ENCODE measurements at regions not wholly inside any gene's neighbourhood (a gene's known extent, or its start where the extent isn't known, plus 50 kb on each side); places are given as distances from the start of the nearest gene placed in this dataset.

DNA sequence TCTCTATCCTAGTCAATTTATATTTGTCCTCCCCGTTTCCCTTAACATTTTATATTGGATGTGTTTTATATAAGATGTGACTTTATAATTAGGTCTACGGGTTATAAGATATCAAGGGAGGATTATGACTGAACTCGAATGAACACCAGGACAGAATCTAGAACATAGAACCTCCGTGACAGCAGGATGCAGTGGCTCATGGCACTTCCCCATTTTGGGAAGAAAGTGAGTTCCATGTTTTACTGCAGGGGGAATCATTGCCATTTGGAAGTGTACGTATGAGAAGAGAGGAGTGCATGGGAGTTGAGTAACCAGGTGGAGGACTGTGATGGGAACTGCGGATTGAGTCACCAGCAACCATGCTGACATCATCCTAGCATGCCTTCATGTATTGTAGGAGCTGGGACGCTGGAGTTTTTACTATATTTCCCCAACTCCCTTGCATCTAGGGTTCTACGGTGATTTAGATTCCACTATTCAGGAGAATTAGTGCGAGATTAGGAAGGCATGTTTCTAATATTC lies 56.1 kb upstream of the FOXC1 start:
- H3K9me3 ChIP-seq (ENCODE audit: control insufficient read depth in 1 of 2, low read length in 2 of 2) = no peaks in the 10 kb centered on the region
- H3K36me3 ChIP-seq (ENCODE audit: control insufficient read depth in 1 of 2, insufficient read depth in 2 of 2, low read length in 2 of 2) = no peaks in the 10 kb centered on the region
- H3K4me1 ChIP-seq (ENCODE audit: control insufficient read depth in 1 of 2, insufficient read depth in 2 of 2, low read length in 2 of 2) = no peaks in the 10 kb centered on the region
- H3K4me3 ChIP-seq (ENCODE audit: low read depth in 1 of 2, low read length in 2 of 2) = no peak overlapping the region
- H3K27me3 ChIP-seq (ENCODE audit: low read depth, low read length) = no peaks in the 10 kb centered on the region
- H3K27ac ChIP-seq (ENCODE audit: low read length) = no peak overlapping the region

DNA sequence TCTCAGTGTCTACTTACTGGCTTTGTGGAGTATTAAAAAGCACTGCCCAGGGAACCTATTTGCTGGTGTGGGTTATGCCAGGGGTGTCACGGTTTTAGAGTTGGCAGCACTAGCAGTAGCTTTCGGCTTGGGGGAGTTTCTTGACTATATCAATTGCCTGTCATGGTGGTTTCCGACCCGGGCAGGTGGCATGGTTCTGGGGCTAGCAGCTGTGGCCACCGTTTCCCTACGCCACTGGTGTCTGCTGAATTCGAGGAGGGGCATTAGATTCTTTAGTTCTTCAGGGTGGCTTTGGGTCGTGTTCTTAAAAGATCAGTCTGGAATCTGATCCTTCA lies 55.6 kb upstream of the FOXC1 start:
- Histone ChIP-seq H3K27me3 (ENCODE audit: low read depth, low read length) (no peaks in the 10 kb centered on the region), H3K9me3 (ENCODE audit: control insufficient read depth in 1 of 2, low read length in 2 of 2) (no peaks in the 10 kb centered on the region), H3K36me3 (ENCODE audit: control insufficient read depth in 1 of 2, insufficient read depth in 2 of 2, low read length in 2 of 2) (no peaks in the 10 kb centered on the region), H3K4me3 (ENCODE audit: low read depth in 1 of 2, low read length in 2 of 2) (peak overlapping the region; percentile 66 to 75), H3K4me1 (ENCODE audit: control insufficient read depth in 1 of 2, insufficient read depth in 2 of 2, low read length in 2 of 2) (no peaks in the 10 kb centered on the region), H3K27ac (ENCODE audit: low read length) (no peak overlapping the region)

DNA sequence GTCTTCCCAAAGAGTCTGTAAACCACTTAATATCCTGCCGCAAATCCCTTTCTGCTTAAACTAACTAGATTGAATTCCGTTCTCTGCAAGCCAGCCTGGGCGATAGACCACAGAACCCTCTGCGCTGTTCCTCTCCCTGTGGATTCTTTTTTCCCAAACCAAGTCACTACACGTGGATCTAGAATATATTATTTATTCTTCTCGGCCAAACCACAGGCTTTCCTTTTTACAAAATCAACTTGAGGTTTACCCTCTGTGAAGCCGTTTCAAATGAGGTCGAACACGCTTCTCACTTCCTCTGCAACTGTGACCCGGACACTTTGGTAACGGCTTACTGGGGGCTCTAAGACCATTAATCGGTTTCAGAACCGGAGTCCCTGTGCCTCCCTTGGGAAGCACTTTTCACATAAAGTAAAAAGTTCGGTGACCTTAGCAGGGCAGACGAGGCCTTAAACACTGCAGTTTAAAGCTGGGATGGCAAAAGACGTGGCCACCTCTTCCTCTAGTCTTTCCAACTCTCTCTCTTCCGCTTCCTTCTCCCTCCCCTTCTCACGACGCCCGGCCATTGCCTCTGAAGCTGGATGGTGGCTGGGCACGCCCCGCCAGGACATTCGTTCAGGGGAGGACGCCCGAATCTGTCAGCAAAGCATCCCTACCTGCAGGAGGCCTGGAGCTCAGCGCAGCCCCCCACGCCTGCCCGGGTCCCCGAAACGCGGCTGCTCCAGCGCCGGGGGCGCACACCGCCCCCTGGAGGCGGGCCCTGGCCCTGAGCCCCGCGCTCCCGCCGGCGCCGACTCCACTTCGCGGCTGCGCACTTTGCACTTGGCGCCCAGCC lies 55.0 kb upstream of the FOXC1 start:
- peak overlapping the region; percentile 11 for H3K27ac ChIP-seq (ENCODE audit: low read length)

DNA sequence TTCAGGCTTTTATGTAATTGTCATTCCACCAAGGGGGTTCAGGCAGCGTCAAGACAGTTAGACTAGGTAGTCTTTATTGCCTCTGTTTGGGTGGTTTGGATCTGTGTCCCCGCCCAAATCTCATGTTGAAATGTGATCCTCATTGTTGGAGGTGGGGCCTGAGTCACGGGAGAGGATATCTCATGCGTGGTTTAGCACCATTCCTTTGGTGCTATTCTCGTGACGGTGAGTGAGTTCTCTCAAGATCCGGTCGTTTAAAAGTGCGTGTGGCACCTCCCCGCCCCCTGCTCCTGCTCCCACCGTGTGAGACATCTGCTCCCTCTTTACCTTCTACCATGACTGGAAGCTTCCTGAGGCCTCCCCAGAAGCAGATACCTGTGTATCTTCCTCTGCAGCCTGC lies 51.3 kb upstream of the FOXC1 start:
- Histone ChIP-seq H3K9me3 (ENCODE audit: control insufficient read depth in 1 of 2, low read length in 2 of 2) (no peaks in the 10 kb centered on the region), H3K27me3 (ENCODE audit: low read depth, low read length) (no peaks in the 10 kb centered on the region), H3K36me3 (ENCODE audit: control insufficient read depth in 1 of 2, insufficient read depth in 2 of 2, low read length in 2 of 2) (no peaks in the 10 kb centered on the region), H3K4me3 (ENCODE audit: low read depth in 1 of 2, low read length in 2 of 2) (no peak overlapping the region), H3K4me1 (ENCODE audit: control insufficient read depth in 1 of 2, insufficient read depth in 2 of 2, low read length in 2 of 2) (no peaks in the 10 kb centered on the region), H3K27ac (ENCODE audit: low read length) (no peak overlapping the region)

More for the DNA sequence above, 55.0 kb upstream of the FOXC1 start:
- H3K9me3 ChIP-seq (ENCODE audit: control insufficient read depth in 1 of 2, low read length in 2 of 2) = no peaks in the 10 kb centered on the region
- H3K4me1 ChIP-seq (ENCODE audit: control insufficient read depth in 1 of 2, insufficient read depth in 2 of 2, low read length in 2 of 2) = no peaks in the 10 kb centered on the region
- peak overlapping the region; percentile 66 to 75 for H3K4me3 ChIP-seq (ENCODE audit: low read depth in 1 of 2, low read length in 2 of 2)
- H3K27me3 ChIP-seq (ENCODE audit: low read depth, low read length) = no peaks in the 10 kb centered on the region
- H3K36me3 ChIP-seq (ENCODE audit: control insufficient read depth in 1 of 2, insufficient read depth in 2 of 2, low read length in 2 of 2) = no peaks in the 10 kb centered on the region

Data from muscle layer of duodenum (tissue), 2 donors.